CD4-positive, alpha-beta T cell (primary cell): ENCODE measurements at regions not wholly inside any gene's neighbourhood (a gene's known extent, or its start where the extent isn't known, plus 50 kb on each side); places are given as distances from the start of the nearest gene placed in this dataset.
A peak's percentile ranks its signal among the peaks of the same experiment; 100 is the strongest.

Experiments
- ATAC-seq: fragments of 200-7000 bp; cut with Tn5 transposase; one replicate; pipeline ENCODE4 v1.10.0; 2022; ENCODE audit warnings: mild to moderate bottlenecking; ENCODE audit not compliant: poor library complexity
- CTCF ChIA-PET: fragments of 350-600 bp; sonication (Branson Sonifier 250); formaldehyde crosslinking; loops from one replicate; lab custom pipeline; 2021; ENCODE audit warnings: antibody characterized with exemption, inconsistent platforms; lab: Charles Lee
- POLR2A ChIA-PET: fragments of 350-600 bp; sonication (Branson Sonifier 250); formaldehyde crosslinking; loops from one replicate; lab custom pipeline; 2021; ENCODE audit warnings: antibody characterized with exemption, inconsistent platforms; lab: Charles Lee
- DNase-seq, 14 experiments: peaks; one replicate each; pipeline ENCODE4 v3.0.0-alpha.2; 2013 to 2020; ENCODE audit warnings: mixed read lengths in 2 of 14
- H3K27ac ChIP-seq, 2 donors: one replicate each; pipeline versions ENCODE4 v1.5.1 to v1.7.0; 2013; ENCODE audit warnings: low read length in 2 of 2, low read depth in 1 of 2, mild to moderate bottlenecking in 1 of 2
- H3K27me3 ChIP-seq, 2 experiments: 1 replicate in 1 of 2; 2 replicates in 1 of 2; pipeline versions ENCODE4 v1.6.1 to v1.7.0; 2013; ENCODE audit warnings: low read length in 2 of 2, control low read depth in 1 of 2, mild to moderate bottlenecking in 1 of 2, moderate library complexity in 1 of 2; ENCODE audit not compliant: insufficient read depth in 2 of 2, control insufficient read depth in 1 of 2
- H3K36me3 ChIP-seq: one replicate; pipeline ENCODE4 v1.6.1; 2013; ENCODE audit warnings: low read length, control low read depth; ENCODE audit not compliant: insufficient read depth
- H3K4me1 ChIP-seq: one replicate; pipeline ENCODE4 v1.6.1; 2013; ENCODE audit warnings: low read length, control low read depth; ENCODE audit not compliant: insufficient read depth
- H3K4me3 ChIP-seq: one replicate; pipeline ENCODE4 v1.5.1; 2013; ENCODE audit warnings: mild to moderate bottlenecking, low read length, moderate library complexity
- H3K9me3 ChIP-seq, 2 experiments: 1 replicate in 1 of 2; 2 replicates in 1 of 2; pipeline versions ENCODE4 v1.6.1 to v1.7.0; 2013; ENCODE audit warnings: low read length in 2 of 2, mild to moderate bottlenecking in 2 of 2, control low read depth in 1 of 2, moderate library complexity in 1 of 2; ENCODE audit not compliant: control insufficient read depth in 1 of 2, insufficient read depth in 1 of 2
- H3K27ac Mint-ChIP-seq: one replicate; pipeline ENCODE4 v1.8.0; 2020; ENCODE audit warnings: mixed read lengths
- H3K27me3 Mint-ChIP-seq: one replicate; pipeline ENCODE4 v1.8.0; 2021; ENCODE audit warnings: mixed read lengths
- H3K36me3 Mint-ChIP-seq: one replicate; pipeline ENCODE4 v1.8.0; 2021; ENCODE audit warnings: low read depth, mixed read lengths
- H3K4me1 Mint-ChIP-seq: one replicate; pipeline ENCODE4 v1.8.0; 2021; ENCODE audit warnings: low read depth, mixed read lengths
- H3K4me3 Mint-ChIP-seq: one replicate; pipeline ENCODE4 v1.8.0; 2020; ENCODE audit warnings: mild to moderate bottlenecking, mixed read lengths
- H3K9me3 Mint-ChIP-seq: one replicate; pipeline ENCODE4 v1.8.0; 2020; ENCODE audit warnings: mixed read lengths
- CTCF ChIP-seq: fragments of 200-600 bp; IDR thresholded peaks from one replicate; pipeline ENCODE4 v1.8.0; 2022; ENCODE audit warnings: antibody characterized with exemption, mild to moderate bottlenecking
- intact Hi-C, 2 experiments: fragments of 100-400 bp; cut with DNase I in 1 of 2; cut with micrococcal nuclease in 1 of 2; formaldehyde crosslinking; loops; one replicate each; pipeline versions ENCODE4 v1.15.1 to v1.9.0; 2023 to 2025; cut with DNase I, micrococcal nuclease

GRCh38 chr17:33438139-33438538, 145.0 kb upstream of the ASIC2 start:
- ChIA-PET POLR2A (no interaction called here), CTCF (no interaction called here)
- Histone ChIP-seq H3K36me3 (no peaks in the 10 kb centered on the region), H3K9me3 (no peaks in the 10 kb centered on the region), H3K27ac (no peak overlapping the region), H3K4me1 (no peaks in the 10 kb centered on the region), H3K4me3 (no peak overlapping the region), H3K27me3 (peaks cover 0 to 4% of the 10 kb centered on the region in 2 experiments)
- no peak overlapping the region for H3K27ac Mint-ChIP-seq
- peaks cover 5% of the 10 kb centered on the region for H3K9me3 Mint-ChIP-seq
- ATAC-seq (no peak), DNase-seq (peak in 1 of 14 experiments; percentile 3)
- no peaks in the 10 kb centered on the region for H3K4me1 Mint-ChIP-seq
- no peak overlapping the region for H3K4me3 Mint-ChIP-seq
- no peaks in the 10 kb centered on the region for H3K36me3 Mint-ChIP-seq
- peaks cover 3% of the 10 kb centered on the region for H3K27me3 Mint-ChIP-seq
- intact Hi-C loops, result no loop called here
- TF ChIP-seq CTCF, result no peak

- Mint-ChIP-seq H3K27me3 (peaks cover 4% of the 10 kb centered on the region), H3K4me3 (no peak overlapping the region), H3K36me3 (no peaks in the 10 kb centered on the region), H3K9me3 (peaks cover 6% of the 10 kb centered on the region), H3K27ac (no peak overlapping the region), H3K4me1 (no peaks in the 10 kb centered on the region)
- Histone ChIP-seq H3K36me3 (no peaks in the 10 kb centered on the region), H3K27ac (no peak overlapping the region), H3K27me3 (peaks cover 0 to 4% of the 10 kb centered on the region in 2 experiments), H3K4me1 (no peaks in the 10 kb centered on the region), H3K9me3 (no peaks in the 10 kb centered on the region), H3K4me3 (no peak overlapping the region)
- intact Hi-C loops, result no loop called here
- ATAC-seq (no peak), DNase-seq (no peak)
- POLR2A ChIA-PET, result no interaction called here
- no peak for TF ChIP-seq CTCF
- CTCF ChIA-PET, result no interaction called here
Observed at GRCh38 chr17:33438578-33438977, 145.5 kb upstream of the ASIC2 start.

- Histone ChIP-seq H3K36me3 (no peaks in the 10 kb centered on the region), H3K9me3 (peaks cover 0 to 3% of the 10 kb centered on the region in 2 experiments), H3K4me1 (no peaks in the 10 kb centered on the region), H3K4me3 (no peak overlapping the region), H3K27ac (no peak overlapping the region), H3K27me3 (no peaks in the 10 kb centered on the region)
- intact Hi-C loops, result no loop called here
- ChIA-PET POLR2A (no interaction called here), CTCF (no interaction called here)
- H3K27me3 Mint-ChIP-seq, result peaks cover 10% of the 10 kb centered on the region
- ATAC-seq (no peak), DNase-seq (no peak)
- peaks cover 12% of the 10 kb centered on the region for H3K9me3 Mint-ChIP-seq
- no peaks in the 10 kb centered on the region for H3K36me3 Mint-ChIP-seq
- no peak overlapping the region for H3K27ac Mint-ChIP-seq
- no peak overlapping the region for H3K4me3 Mint-ChIP-seq
- TF ChIP-seq CTCF, result no peak
- no peaks in the 10 kb centered on the region for H3K4me1 Mint-ChIP-seq
Observed at GRCh38 chr17:33442320-33442719, 149.2 kb upstream of the ASIC2 start.
